A549 (cell line): ENCODE measurements at regions not wholly inside any gene's neighbourhood (a gene's known extent, or its start where the extent isn't known, plus 50 kb on each side); places are given as distances from the start of the nearest gene placed in this dataset.

Experiments used
- ATAC-seq, 2 experiments: fragments of 200-7000 bp in 1 of 2; fragments of >200 bp in 1 of 2; cut with Nextera tagmentation in 1 of 2; cut with Tn5 transposase in 1 of 2; 3 replicates each; pipeline versions ENCODE4 v1.8.0 to v1.9.1; 2018 to 2020; ENCODE audit warnings: mild to moderate bottlenecking in 1 of 2, moderate library complexity in 1 of 2
- CTCF ChIA-PET: fragments of 300-600 bp; sonication (Branson Sonifier 250); formaldehyde crosslinking; extraction: SDS; loops from one replicate; lab custom pipeline; 2021; ENCODE audit warnings: antibody characterized with exemption, inconsistent platforms; lab: Yijun Ruan, JAX
- POLR2A ChIA-PET: fragments of 350-600 bp; formaldehyde crosslinking; extraction: SDS; loops from one replicate; lab custom pipeline; 2021; ENCODE audit warnings: antibody characterized with exemption, inconsistent platforms; lab: Yijun Ruan, JAX
- DNase-seq, 2 experiments: peaks; one replicate each; pipeline versions ENCODE4 v3.0.0 to v3.0.0-alpha.2; 2011 to 2016; ENCODE audit warnings: low read depth in 1 of 2, low spot score in 1 of 2
- FAIRE-seq: peaks from 2 replicates; lab custom pipeline; 2011; peaks lifted over from hg19 to GRCh38; lab: Jason Lieb, UNC
- H3K27ac ChIP-seq, 2 experiments: fragments of >200 bp; sonication (Bioruptor Twin); formaldehyde crosslinking; 3 replicates each; pipeline ENCODE4 v1.5.1; 2016 to 2017
- H3K4me1 ChIP-seq: fragments of >200 bp; sonication (Bioruptor Twin); formaldehyde crosslinking; 3 replicates; pipeline ENCODE4 v1.6.1; 2016
- H3K4me2 ChIP-seq: fragments of >200 bp; sonication (Bioruptor Twin); formaldehyde crosslinking; 3 replicates; pipeline ENCODE4 v1.6.1; 2016
- H3K4me3 ChIP-seq: fragments of >200 bp; sonication (Bioruptor Twin); formaldehyde crosslinking; 3 replicates; pipeline ENCODE4 v1.5.1; 2016
- H3K9me3 ChIP-seq: fragments of >200 bp; sonication (Bioruptor Twin); formaldehyde crosslinking; 3 replicates; pipeline ENCODE4 v1.6.1; 2016
- CBX2 ChIP-seq: fragments of 200-600 bp; sonication (generic); IDR thresholded peaks from 2 replicates; pipeline ENCODE4 v1.6.1; 2016; ENCODE audit warnings: low read depth, mild to moderate bottlenecking, borderline replicate concordance
- CBX8 ChIP-seq: fragments of 200-600 bp; sonication (generic); IDR thresholded peaks from 2 replicates; pipeline ENCODE4 v1.6.1; 2016
- CHD4 ChIP-seq: fragments of 200-600 bp; sonication (generic); IDR thresholded peaks from 2 replicates; pipeline ENCODE4 v1.6.1; 2016; ENCODE audit warnings: antibody characterized with exemption, mild to moderate bottlenecking, borderline replicate concordance
- EHMT2 ChIP-seq: fragments of 200-600 bp; sonication (generic); IDR thresholded peaks from 2 replicates; pipeline ENCODE4 v1.6.1; 2016; ENCODE audit warnings: antibody characterized with exemption, low read depth, mild to moderate bottlenecking, moderate library complexity
- EP300 ChIP-seq, 2 experiments: fragments of >200 bp; sonication (Bioruptor Twin); formaldehyde crosslinking; IDR thresholded peaks; 2 replicates in 1 of 2; 3 replicates in 1 of 2; pipeline ENCODE4 v1.6.1; 2016 to 2017
- HEYL ChIP-seq: fragments of 250-450 bp; sonication (Bioruptor Pico); IDR thresholded peaks from 2 replicates; pipeline ENCODE4 v1.8.0; 2021; ENCODE audit warnings: mild to moderate bottlenecking, moderate library complexity
- HOXA7 ChIP-seq: fragments of 250-450 bp; sonication (Bioruptor Pico); IDR thresholded peaks from 2 replicates; pipeline ENCODE4 v1.5.0; 2020; ENCODE audit warnings: mild to moderate bottlenecking, moderate library complexity
- NFE2L2 ChIP-seq: fragments of 150-350 bp; conservative IDR thresholded peaks from 2 replicates; pipeline ENCODE4 v1.6.1; 2014; ENCODE audit warnings: low read length
- NR3C1 ChIP-seq: fragments of >200 bp; sonication (Bioruptor Twin); formaldehyde crosslinking; IDR thresholded peaks from 3 replicates; pipeline ENCODE4 v1.6.1; 2017
- POLR2A ChIP-seq: IDR thresholded peaks from 2 replicates; pipeline ENCODE4 v1.6.1; 2012; ENCODE audit warnings: mild to moderate bottlenecking, low read length
- POLR2AphosphoS2 ChIP-seq: conservative IDR thresholded peaks from 2 replicates; pipeline ENCODE4 v1.6.1; 2012; ENCODE audit warnings: low read length, improper control_type of control experiment, inconsistent platforms
- RCOR1 ChIP-seq: fragments of 150-350 bp; IDR thresholded peaks from 2 replicates; pipeline ENCODE4 v1.6.1; 2014; ENCODE audit warnings: antibody characterized with exemption, low read length, low read depth
- SMC3 ChIP-seq: fragments of >200 bp; sonication (Bioruptor Twin); formaldehyde crosslinking; IDR thresholded peaks from 3 replicates; pipeline ENCODE4 v1.6.1; 2018; ENCODE audit warnings: inconsistent platforms
- TFCP2L1 ChIP-seq: fragments of 250-450 bp; sonication (Bioruptor Pico); IDR thresholded peaks from 2 replicates; pipeline ENCODE4 v1.5.0; 2021; ENCODE audit warnings: mild to moderate bottlenecking
- TP53 ChIP-seq: fragments of 250-450 bp; sonication (Bioruptor Pico); IDR thresholded peaks from 2 replicates; pipeline ENCODE4 v1.5.0; 2021; ENCODE audit warnings: mild to moderate bottlenecking, moderate library complexity
- ZNF302 ChIP-seq: fragments of 250-450 bp; sonication (Bioruptor Pico); IDR thresholded peaks from 2 replicates; pipeline ENCODE4 v1.9.0; 2021; ENCODE audit warnings: inconsistent platforms, mild to moderate bottlenecking, moderate library complexity
- ZSCAN20 ChIP-seq: fragments of 250-450 bp; sonication (Bioruptor Pico); IDR thresholded peaks from 2 replicates; pipeline ENCODE4 v1.8.0; 2022; ENCODE audit warnings: mild to moderate bottlenecking, moderate library complexity
- WGBS: methylation state at CpG from one replicate; pipeline ENCODE4 v1.1.6; 2017; ENCODE audit errors: missing lambda C conversion rate; 5-methylcytosine and 5-hydroxymethylcytosine counted together
- TF ChIP-seq, protein P1 (sequence below): fragments of >200 bp; sonication (Bioruptor Twin); formaldehyde crosslinking; IDR thresholded peaks from 3 replicates; pipeline ENCODE4 v1.6.1; 2016
- TF ChIP-seq, protein P2 (sequence below): fragments of 450-650 bp; IDR thresholded peaks from 2 replicates; pipeline ENCODE4 v1.6.1; 2014; ENCODE audit warnings: antibody characterized with exemption
- TF ChIP-seq, protein P3 (sequence below): fragments of >200 bp; sonication (Bioruptor Twin); formaldehyde crosslinking; IDR thresholded peaks from 2 replicates; pipeline ENCODE4 v1.6.1; 2016
- TF ChIP-seq, protein P4 (sequence below): fragments of 250-450 bp; sonication (Bioruptor Pico); IDR thresholded peaks from 2 replicates; pipeline ENCODE4 v1.5.0; 2020; ENCODE audit warnings: low read depth, mild to moderate bottlenecking, moderate library complexity

DNA sequence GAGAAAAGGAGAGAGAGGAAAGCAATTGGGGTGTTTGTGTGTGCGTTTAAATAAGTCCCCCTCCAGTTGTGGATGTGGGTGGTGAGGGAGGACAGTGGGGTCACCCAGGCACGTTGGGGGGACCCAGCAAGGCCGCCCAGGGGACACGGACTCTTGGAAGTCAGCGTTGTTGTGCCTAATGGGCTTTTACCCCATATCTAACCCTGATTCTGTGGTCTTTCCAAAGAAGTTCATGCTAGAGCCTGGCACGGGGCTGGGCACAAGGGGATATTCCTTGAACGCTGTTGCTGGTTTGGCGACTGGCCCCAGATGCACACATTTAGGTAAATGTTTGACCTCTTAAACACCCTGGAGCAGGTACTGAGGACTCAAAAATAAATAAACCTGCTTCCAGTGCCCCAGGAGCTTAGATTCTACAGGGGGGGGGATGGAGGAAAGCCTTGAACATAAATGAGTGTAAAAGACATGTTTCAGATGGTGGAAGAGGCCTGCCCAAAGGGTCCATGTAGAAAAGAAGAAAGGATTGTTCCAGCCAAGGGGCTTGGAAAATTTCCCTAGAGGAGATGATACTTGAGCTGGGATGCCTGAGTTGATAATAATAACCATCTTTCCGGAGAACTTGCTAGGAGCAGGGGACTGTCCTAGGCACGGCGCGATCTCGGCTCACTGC is 97.7 kb upstream of the SIX3 start:
- DNase-seq = no peak
- WGBS = 72% methylated on average over 13 of the region's 13 CpGs
- no peak overlapping the region for H3K4me3 ChIP-seq
- no peaks in the 10 kb centered on the region for H3K4me1 ChIP-seq
- no peak for FAIRE-seq
- H3K4me2 ChIP-seq = no peak overlapping the region
- no peak overlapping the region for H3K27ac ChIP-seq
- POLR2A ChIA-PET = no interaction called here
- ATAC-seq = no peak
- TF ChIP-seq EHMT2 (no peak), EP300 (IDR thresholded peaks at IDR 0.05) (no peak), ZSCAN20 (CRISPR knock-in tag) (no peak), CBX8 (no peak), TP53 (no peak), NFE2L2 (no peak), CHD4 (no peak), ZNF302 (no peak), CBX2 (no peak), POLR2AphosphoS2 (no peak), TFCP2L1 (CRISPR knock-in tag) (no peak), HOXA7 (CRISPR knock-in tag) (no peak)
- TF ChIP-seq, protein P1, sequence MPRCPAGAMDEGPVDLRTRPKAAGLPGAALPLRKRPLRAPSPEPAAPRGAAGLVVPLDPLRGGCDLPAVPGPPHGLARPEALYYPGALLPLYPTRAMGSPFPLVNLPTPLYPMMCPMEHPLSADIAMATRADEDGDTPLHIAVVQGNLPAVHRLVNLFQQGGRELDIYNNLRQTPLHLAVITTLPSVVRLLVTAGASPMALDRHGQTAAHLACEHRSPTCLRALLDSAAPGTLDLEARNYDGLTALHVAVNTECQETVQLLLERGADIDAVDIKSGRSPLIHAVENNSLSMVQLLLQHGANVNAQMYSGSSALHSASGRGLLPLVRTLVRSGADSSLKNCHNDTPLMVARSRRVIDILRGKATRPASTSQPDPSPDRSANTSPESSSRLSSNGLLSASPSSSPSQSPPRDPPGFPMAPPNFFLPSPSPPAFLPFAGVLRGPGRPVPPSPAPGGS = no peak
- TF ChIP-seq, protein P2, sequence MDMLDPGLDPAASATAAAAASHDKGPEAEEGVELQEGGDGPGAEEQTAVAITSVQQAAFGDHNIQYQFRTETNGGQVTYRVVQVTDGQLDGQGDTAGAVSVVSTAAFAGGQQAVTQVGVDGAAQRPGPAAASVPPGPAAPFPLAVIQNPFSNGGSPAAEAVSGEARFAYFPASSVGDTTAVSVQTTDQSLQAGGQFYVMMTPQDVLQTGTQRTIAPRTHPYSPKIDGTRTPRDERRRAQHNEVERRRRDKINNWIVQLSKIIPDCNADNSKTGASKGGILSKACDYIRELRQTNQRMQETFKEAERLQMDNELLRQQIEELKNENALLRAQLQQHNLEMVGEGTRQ = no peak
- TF ChIP-seq, all 56 proteins: peak for 0
- no peaks in the 10 kb centered on the region for H3K9me3 ChIP-seq
- CTCF ChIA-PET = interaction anchor here (0.6 kb wide), 1 partner anchor 18 kb away, joined by 3 read pairs; no protein-coding TSS in a partner anchor

DNA sequence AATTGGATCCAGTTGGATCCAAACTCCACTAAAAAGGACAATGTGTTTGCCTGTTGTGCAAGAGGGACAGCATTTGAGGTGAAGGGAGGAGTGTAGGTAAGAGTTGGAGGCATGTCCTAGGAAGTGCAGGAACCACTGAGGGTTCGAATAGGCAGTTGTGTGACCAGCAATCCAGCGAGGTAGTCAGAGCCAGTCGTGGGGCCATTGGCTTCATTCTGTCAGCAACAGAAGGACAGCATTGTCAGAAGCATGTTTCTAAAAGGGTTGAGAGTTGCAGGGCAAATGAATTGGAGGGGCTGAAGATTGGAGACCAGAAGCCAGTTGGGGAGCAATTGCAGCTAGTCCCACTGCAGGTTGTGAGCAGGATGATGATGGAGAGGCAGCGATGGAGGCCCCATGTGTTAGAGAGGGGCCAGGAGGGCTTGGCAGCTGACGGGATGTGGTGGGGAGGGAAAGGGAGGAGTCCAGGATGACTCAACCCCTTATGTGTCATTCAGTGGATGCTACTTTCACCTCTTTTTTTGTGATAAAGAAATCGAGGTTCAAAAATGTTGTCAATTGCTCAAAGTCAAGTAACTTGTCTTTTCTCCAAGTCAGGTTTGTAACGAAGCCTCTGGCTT is 96.7 kb upstream of the SIX3 start:
- Histone ChIP-seq H3K9me3 (no peaks in the 10 kb centered on the region), H3K27ac (no peak overlapping the region), H3K4me3 (no peak overlapping the region), H3K4me2 (no peak overlapping the region), H3K4me1 (no peaks in the 10 kb centered on the region)
- no peak for FAIRE-seq
- no peak for ATAC-seq
- ChIA-PET POLR2A (no interaction called here), CTCF (interaction anchor here (0.6 to 1.3 kb wide), 2 partner anchors 22 to 25 kb away, joined by 3 read pairs; no protein-coding TSS in a partner anchor)
- WGBS = 43% methylated on average over 7 of the region's 7 CpGs
- TF ChIP-seq, protein P3, sequence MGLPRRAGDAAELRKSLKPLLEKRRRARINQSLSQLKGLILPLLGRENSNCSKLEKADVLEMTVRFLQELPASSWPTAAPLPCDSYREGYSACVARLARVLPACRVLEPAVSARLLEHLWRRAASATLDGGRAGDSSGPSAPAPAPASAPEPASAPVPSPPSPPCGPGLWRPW = no peak
- TF ChIP-seq ZSCAN20 (CRISPR knock-in tag) = no peak
- TF ChIP-seq POLR2A = no peak
- TF ChIP-seq, protein P4, sequence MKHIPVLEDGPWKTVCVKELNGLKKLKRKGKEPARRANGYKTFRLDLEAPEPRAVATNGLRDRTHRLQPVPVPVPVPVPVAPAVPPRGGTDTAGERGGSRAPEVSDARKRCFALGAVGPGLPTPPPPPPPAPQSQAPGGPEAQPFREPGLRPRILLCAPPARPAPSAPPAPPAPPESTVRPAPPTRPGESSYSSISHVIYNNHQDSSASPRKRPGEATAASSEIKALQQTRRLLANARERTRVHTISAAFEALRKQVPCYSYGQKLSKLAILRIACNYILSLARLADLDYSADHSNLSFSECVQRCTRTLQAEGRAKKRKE = no peak
- no peak for TF ChIP-seq SMC3
- TF ChIP-seq RCOR1 = no peak
- no peak for TF ChIP-seq HEYL
- TF ChIP-seq NR3C1 = no peak
- DNase-seq = no peak

DNA sequence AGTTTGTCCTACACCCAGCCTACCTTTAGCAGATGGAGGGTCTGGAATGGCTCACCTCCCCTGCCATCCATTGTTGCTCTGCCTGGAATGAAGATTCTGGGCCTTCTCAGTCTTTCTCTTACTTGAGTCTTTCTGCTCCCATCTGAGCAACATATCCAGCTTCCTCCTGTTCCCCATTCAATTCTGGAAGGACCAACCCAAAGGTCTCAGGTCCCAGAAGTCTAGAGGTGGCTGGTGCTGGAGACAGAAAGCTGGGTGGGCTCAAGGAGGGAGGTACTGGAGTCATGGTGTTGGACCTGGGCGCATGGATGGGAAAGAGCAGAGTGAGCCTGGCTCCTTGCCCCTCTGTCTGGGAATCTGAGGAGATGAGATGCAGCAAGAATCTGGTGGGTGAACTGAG is 93.5 kb upstream of the SIX3 start:
- WGBS = 75% methylated on average over 1 of the region's 1 CpG
- FAIRE-seq = no peak
- H3K4me3 ChIP-seq = no peak overlapping the region
- ATAC-seq = no peak
- no peak overlapping the region for H3K4me2 ChIP-seq
- no peak overlapping the region for H3K27ac ChIP-seq
- TF ChIP-seq POLR2AphosphoS2 (no peak), NR3C1 (no peak)
- H3K4me1 ChIP-seq = no peaks in the 10 kb centered on the region
- H3K9me3 ChIP-seq = no peaks in the 10 kb centered on the region
- ChIA-PET CTCF (no interaction called here), POLR2A (no interaction called here)
- DNase-seq = no peak
